Vagina (tissue), 2 donors: ENCODE measurements at regions not wholly inside any gene's neighbourhood (a gene's known extent, or its start where the extent isn't known, plus 50 kb on each side); places are given as distances from the start of the nearest gene placed in this dataset.

Experiments
- POLR2AphosphoS5 ChIP-seq, 2 donors: sonication (generic); formaldehyde crosslinking; IDR thresholded peaks; one replicate each; pipeline ENCODE4 v1.9.0; 2017; ENCODE audit warnings: antibody characterized with exemption in 2 of 2, mild to moderate bottlenecking in 2 of 2, low read depth in 1 of 2; ENCODE audit not compliant: insufficient read depth in 1 of 2
- TF ChIP-seq, protein P1 (sequence below), 3 experiments: fragments of 450-650 bp in 2 of 3; fragments of 200-600 bp in 1 of 3; sonication (generic) in 1 of 3; IDR thresholded peaks; one replicate each; pipeline ENCODE4 v1.5.1; 2017 to 2019; ENCODE audit warnings: antibody characterized with exemption in 3 of 3, mild to moderate bottlenecking in 2 of 3, moderate library complexity in 2 of 3

DNA sequence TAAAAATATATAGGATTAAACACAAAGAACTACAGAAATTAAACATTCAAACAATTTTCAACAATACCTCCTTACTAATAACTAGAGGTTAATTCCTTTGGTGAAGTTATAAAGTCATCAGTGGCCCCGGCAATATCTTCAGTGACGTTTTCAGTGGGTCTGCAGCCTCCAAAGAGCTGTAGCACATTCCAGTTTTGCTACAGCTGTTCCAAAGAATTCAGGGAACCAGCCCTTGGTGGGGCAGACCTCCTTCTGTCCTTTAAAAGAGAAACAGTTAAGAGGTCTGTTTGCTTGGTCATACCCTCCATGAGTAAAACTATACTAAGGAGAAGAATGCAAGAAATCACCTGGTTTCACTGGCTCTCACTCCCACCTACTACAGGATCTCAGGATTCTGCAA, 99.2 kb upstream of the ZDHHC17 start:
- TF ChIP-seq, protein P1, sequence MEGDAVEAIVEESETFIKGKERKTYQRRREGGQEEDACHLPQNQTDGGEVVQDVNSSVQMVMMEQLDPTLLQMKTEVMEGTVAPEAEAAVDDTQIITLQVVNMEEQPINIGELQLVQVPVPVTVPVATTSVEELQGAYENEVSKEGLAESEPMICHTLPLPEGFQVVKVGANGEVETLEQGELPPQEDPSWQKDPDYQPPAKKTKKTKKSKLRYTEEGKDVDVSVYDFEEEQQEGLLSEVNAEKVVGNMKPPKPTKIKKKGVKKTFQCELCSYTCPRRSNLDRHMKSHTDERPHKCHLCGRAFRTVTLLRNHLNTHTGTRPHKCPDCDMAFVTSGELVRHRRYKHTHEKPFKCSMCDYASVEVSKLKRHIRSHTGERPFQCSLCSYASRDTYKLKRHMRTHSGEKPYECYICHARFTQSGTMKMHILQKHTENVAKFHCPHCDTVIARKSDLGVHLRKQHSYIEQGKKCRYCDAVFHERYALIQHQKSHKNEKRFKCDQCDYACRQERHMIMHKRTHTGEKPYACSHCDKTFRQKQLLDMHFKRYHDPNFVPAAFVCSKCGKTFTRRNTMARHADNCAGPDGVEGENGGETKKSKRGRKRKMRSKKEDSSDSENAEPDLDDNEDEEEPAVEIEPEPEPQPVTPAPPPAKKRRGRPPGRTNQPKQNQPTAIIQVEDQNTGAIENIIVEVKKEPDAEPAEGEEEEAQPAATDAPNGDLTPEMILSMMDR (IDR thresholded peaks at IDR 0.05): no peak
- no peak for TF ChIP-seq POLR2AphosphoS5 (IDR thresholded peaks at IDR 0.05; ENCODE audit: insufficient read depth in 1 of 2, low read depth in 1 of 2)
